SKM-1 treated with dmso at 0.1 percent for 144 hours (cell line): ENCODE measurements at regions not wholly inside any gene's neighbourhood (a gene's known extent, or its start where the extent isn't known, plus 50 kb on each side); places are given as distances from the start of the nearest gene placed in this dataset.

ENCODE experiments used
- DNase-seq: peaks from one replicate; lab custom pipeline; 2025; ENCODE audit not compliant: unreplicated experiment; lab: John Stamatoyannopoulos, UW

DNA sequence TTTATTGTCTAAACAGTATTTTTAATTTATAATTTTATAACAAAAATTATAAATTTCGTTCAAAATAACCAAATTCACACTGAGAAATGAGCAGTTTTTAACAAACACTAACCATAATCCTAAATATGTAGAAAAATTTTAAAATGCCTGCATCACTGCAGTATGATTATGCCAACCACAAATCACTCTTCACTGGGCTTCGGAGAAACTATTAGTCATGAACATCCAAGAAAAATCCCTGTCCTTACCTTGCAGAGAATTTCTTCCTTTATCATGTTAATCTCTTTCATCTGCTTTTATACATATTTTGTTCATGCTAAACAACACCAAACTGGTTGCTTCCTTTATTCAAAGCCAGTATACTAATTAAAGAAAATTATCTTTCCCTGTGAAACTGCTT is 511.0 kb upstream of the ALCAM start:
- no peak for DNase-seq

DNA sequence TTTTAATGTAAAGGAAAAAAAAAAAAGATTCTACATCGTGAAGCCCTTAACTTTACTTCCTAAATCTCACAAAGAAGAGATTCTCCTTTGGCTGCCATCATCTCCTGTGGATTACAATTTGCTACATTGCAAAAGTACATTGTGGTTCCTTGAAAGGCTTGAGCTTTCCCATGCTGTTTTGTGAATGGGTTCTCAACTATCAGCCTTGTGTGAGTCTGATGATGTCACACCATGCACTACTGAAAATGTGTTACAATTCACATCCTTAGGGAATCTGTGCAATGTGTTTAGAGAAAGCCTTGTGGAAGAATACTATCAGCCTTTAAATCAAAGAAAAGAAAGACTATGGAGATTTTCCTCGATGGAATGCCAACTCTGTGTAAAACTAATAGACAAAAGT is 510.0 kb upstream of the ALCAM start:
- DNase-seq, result no peak

DNA sequence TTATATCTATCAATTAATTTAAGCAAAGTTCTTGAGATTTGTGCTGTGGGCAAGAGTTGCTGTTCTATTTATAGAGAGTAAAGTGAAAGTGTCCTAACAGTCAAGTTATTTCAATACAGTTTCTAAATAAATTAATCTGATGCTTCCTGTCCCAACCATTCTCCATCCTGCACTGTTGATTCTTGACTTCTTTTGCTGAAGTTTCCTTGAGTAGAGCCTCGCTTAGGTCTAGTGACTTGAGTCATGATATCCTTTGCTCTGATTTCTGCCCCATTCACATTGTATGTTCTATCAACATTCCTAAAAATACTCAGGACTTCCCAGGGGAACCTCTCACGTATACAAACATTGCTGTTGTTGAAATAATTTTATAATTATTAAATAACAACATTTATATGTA is 498.4 kb upstream of the ALCAM start:
- DNase-seq, result no peak

DNA sequence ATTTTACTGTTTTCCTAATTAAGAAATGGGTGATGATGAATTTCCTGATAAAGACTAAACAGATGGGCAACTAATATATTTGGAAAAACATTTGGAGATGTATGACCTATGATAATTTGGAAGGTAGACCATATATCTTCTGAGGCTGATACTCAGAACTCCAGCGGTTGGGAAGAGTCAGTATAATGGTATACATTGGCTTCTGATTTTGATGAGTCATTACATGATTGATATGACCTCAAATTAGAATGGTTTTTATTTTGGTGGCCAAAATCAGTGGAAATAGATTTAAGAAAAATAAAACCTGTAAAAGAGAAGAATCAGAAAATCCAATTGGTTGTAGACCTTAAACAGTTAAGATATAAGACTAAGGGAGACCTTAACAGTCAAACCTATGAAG is 496.4 kb upstream of the ALCAM start:
- DNase-seq, result no peak

DNA sequence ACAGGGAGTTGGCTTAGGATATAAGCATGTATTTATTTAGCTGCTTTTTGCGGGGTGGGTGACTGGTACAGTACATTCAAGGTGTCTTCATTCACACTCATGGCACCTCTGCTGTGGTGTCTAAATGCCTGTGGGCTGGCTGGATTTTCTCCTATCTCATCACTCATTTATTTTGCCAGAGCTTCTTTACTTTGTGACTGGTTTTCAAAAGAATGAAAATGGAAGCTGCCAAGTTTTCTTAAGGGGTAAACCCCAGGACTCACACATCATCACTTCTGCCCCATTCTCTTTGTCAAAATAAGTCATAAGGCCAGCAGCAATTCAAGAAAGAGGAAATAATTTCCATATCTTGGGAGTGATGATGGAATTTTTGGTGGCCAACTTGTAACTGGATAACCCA is 493.4 kb upstream of the ALCAM start:
- DNase-seq, result no peak

DNA sequence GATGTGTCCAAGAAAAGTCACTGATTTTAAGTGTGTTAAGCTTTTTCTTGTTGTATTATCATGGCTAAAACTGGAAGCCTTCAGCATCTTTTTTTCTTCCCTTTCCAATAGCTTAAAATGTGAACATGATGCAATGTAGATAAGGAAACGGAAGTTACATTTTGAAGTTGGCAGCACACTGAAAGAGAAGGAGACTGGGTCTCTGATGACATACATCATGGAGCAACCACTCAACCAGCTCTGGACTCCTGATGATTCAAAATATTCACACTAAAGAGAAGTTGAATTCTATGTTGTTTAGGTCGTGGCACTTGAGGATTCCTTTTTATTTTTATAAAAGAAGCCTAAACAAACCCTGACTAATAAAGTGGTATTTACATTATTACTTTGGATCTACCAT is 488.3 kb upstream of the ALCAM start:
- DNase-seq, result peak; percentile 89

DNA sequence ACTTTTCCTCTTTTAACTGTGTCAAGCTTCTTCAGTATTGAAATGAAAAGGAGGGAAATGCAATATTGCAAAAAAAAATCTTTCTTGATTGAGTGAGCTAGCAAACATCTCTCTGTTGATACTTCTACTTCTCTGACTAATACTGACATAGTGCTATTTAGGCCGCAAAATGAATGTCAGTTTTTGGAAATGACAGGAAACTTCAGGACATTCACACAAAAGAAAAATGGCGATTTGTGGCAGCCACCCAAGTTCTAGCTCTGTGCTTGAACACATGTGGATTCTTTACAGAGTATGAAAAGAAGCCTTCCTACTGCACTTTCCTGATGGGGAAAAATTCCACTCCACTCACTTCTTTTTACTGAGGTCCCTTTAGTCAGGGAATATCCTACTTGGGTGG is 486.8 kb upstream of the ALCAM start:
- no peak for DNase-seq

DNA sequence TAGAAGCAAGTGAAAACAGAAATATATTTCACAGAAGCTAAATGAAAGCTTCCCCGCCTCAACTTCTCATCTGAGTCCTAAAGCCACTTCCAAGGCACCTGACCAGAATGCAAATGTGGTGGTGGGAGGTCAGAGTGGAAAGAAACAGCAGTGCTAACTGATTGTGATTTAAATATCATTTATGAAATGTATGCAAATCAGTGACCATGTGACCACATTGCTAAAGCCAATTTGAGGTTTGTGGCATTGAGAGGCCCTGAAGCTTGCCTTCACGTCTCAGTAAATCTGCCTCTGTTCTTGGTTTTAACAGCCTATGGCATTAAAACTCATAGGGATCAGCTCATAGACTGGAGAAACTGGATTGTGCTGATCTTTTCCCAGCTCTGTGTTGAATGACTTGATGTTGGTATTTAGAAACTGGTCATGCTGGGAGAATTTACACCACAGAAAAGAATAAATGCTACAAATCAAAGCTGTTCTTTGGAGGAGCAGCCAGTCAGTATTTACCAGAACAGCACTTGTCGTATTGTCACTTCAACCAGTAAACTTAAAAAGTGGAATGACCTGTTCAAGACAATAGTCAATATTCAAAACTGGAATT is 481.4 kb upstream of the ALCAM start:
- no peak for DNase-seq

DNA sequence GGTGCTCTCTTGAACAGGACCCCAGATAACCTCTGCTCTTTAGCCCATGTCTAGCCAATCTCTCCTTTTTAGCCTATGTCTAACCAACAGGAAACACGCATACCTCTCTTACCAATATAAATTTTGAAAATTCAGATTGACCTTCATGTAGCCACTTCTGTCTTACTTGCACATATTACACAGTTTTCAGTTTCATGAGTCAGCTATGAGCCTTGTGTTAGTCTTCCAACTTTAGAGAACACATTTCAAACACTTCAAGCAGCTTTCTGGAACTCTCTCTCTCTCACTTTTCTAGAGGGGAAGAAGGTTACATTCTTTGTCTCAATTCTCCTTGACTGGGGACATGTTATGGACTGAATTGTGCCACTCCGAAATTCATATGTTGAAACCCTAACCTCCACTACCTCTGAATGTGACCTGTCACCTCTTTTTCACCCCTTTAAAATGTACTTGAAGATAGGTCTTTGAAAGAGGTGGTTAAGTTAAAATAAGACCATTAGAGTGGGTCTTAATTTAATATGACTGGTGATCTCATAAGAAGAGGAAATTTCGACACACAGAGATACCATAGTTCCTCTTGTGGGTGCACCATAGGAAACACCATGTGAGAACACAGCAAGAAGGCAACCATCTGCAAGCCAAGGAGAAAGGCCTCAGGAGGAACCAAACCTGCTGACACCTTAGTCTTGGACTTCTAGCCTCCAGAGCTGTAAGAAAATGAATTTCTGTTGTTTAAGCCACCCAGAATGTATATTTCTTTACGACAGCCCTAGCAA is 480.3 kb upstream of the ALCAM start:
- DNase-seq, result peak; percentile 93

DNA sequence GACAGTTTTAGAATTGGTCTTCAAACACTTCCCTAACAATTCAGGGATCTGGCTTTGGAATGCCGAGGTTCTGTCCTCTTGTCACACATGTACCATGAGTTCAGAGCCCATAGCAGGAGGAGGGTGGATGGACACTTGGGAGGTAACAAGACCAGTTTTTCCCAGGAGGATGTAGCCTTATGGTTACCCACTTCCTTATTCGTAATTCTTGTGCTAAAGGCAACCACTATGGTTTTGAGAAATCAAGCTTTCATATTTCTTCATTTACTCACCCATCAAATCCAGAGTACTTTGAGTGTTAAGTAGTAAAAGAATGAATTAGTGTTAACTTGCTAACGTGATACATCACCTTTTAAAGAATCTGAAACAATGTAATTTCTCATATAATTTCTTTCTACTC is 479.6 kb upstream of the ALCAM start:
- DNase-seq, result peak; percentile 71

DNA sequence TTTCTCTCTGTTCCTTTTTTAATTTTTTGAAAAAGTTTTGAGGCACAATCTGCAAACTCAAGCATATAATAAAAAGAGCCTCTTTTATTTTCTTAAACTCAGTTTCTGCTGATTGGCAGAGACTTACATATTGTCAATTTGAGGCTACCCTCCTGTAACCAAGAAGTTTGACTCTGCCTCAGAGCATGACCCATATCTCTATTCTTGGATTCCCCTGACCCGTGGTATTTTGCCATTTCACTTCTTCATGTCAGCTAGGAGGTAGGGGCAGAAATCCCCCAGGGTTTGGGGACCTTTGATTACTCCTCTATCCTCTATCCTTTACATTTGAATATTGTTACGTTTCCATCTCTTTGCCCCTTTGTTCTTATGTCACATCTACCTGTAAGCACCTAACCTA is 479.1 kb upstream of the ALCAM start:
- no peak for DNase-seq

DNA sequence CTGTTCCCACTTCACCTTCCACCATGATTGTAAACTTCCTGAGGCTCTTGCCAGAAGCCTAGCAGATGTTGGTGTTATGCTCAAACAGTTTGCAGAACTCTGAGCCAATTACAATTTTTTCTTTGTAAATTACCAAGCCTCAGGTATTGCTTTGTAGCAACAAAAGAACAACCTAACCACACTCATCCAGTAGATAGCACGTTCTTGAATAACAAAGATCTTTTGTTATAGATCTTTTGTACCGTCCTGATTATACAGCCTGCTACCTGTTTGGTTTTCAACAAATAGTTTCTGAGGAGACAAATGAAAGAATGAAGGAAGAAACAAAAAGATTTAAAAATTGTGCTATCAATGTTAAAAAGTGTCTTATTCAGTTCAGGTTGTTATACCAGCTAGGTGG is 474.7 kb upstream of the ALCAM start:
- no peak for DNase-seq

DNA sequence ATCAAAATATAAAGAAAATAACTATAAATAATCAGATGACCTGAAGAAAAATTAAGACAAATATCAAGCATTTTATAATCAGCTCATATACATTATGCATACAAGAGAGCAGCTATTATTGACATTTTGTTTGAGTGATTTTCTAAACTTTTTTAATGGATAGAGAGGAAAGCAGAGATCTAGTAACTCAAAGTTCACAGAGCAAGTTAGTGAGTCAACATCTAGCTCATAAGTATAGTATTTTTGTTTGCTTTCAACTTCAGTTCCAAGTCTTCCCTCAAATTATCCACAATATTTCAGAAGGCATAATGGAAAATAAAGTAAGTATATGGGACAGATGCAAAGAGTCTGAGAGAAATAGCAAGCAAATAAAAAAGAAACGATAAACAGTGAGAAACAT is 470.1 kb upstream of the ALCAM start:
- no peak for DNase-seq

DNA sequence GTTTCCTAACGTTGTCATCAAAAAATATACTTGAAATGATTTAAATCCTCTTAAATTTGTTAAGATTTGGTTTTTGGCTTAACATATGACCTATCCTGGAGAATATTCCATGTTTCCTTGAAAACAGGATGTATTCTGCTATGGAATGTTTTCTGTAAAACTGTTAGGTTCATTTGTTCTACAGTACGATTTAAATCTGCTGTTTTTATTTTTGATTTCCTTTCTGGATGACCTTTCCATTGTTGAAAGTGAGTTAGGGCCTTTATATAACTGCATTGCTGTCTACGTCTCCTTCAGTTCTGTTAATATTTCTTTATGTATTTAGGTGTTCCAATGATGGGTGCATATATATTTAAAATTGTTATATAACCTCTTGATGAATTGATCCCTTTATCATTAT is 465.3 kb upstream of the ALCAM start:
- DNase-seq, result no peak

DNA sequence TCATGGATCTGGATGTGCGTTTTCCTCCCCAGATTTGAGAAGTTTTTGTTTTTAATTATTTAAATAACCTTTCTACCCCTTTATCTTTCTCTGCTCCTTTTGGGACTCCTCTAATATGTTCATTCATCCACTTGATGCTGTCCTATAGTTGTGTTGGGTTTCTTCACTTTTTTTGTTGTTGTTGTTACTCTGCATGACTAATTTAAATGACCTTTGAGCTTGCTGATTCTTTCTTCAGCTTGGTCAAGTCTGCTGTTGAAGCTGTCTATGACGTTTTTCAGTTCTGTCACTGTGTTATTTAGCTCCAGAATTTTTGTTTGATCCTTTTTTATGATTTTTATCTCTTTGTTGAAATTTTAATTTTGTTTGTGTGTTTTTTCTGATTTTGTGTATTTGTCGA is 463.6 kb upstream of the ALCAM start:
- no peak for DNase-seq

DNA sequence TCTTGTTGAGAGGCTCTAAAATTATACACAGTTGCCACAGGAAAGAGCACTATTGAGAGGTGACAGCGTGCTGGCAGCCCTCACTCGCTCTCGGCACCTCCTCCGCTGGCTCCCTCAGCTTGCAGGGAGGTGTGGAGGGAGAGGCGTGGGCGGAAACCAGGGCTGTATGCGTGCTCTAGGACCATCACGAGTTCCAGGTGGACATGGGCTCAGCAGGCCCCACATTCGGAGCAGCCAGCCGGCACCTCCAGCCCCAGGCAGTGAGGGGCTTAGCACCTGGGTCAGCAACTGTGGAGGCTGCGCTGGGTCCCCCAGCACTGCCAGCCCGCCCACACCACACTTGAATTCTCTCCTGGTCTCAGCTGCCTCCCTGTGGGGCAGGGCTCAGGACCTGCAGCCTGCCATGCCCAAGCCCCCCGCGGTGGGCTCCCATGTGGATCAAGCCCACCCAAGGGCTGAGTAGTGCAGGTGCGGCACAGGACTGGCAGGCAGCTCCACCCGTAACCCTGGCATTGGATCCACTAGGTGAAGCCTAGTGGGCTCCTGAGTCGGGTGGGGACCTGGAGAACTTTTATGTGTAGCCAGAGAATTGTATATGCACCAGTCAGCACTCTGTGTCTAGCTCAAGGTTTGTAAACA is 460.6 kb upstream of the ALCAM start:
- DNase-seq, result no peak

DNA sequence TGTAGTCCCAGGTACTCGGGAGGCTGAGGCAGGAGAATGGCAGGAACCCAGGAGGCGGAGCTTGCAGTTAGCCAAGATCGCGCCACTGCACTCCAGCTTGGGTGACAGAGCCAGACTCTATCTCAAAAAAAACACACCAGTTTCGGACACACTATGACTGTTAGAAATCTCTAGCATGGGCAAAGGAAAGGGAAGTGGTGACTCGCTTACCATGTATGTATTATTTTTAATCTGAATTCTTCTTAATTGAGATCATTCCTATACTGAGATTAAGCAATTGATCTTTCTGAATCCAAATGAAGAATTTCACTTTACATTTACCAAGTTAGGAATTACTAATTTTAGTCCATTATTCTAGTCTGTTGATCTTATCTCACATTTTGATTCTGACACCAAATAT is 459.2 kb upstream of the ALCAM start:
- DNase-seq, result no peak

DNA sequence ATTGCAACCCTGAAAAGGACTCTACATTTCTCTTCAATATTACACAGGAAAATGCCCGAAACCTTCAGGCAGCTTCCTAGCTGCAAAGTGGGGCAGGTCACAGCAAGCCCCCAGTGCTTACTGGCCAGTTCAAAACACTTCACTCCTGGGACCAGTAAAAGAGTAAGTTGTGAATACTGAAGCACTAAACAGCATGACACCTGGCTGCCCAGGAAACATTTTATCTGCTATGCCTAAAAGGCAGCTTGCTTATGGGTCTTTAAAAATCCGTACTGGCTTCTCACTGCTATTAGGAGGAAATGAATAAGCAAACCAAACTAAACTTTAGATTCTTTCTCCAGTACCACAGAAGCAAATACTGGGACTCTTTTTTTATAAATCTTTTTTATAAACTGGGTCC is 457.9 kb upstream of the ALCAM start:
- no peak for DNase-seq

DNA sequence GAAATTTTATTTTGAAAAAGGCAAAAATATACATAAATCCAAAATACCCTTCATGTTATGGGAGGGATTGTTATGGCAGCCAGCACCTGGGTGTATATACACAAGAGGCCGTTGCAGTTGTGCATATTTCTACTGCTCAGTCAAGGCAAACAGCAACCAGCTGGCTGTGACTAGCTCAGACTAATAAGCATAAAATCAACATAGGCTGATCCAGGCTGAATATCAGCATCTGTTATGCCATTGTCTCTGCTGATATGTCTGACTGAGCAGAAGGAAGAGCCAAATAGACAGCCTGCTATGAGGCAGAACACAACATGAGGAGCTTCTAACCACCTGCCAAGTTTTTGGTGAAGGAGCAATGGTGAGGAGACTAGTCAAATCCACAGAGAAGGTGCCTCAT is 457.5 kb upstream of the ALCAM start:
- no peak for DNase-seq

DNA sequence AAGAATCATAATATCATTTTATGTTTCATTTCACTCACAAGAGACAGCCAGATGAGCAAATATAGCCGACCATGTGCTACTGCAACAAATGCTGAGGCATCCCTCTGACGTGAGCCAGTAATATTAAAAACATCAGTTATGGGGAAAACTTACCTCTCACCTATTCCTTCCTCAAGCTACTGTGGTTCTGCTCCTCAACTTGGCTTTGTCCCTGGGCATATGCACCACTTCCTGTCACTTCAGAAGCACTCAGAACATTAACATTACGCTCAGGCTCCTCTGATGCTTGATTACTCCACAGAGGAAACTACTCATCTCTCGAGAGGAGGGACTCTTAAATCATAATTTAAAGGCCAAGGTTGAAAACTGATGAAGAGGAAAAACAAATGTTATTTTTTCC is 457.0 kb upstream of the ALCAM start:
- DNase-seq, result no peak

DNA sequence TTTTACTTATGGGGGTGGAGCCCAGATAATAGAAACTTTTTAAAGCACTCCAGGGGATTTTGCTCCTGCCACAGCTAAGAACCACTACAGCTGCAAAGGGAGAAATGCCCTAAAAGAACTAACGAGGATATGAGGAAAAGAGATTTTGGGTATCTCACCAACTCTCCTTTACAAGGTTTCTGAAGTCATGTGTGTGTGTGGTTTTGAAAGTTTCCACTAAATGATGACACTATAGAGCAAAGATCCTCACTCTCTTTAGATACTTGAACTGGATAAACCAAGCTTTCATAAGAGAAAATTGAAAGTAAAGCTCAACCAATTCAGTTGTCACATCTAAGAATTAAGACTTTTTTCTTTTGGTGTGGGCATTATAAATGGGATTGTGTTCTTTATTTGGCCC is 455.3 kb upstream of the ALCAM start:
- no peak for DNase-seq

DNA sequence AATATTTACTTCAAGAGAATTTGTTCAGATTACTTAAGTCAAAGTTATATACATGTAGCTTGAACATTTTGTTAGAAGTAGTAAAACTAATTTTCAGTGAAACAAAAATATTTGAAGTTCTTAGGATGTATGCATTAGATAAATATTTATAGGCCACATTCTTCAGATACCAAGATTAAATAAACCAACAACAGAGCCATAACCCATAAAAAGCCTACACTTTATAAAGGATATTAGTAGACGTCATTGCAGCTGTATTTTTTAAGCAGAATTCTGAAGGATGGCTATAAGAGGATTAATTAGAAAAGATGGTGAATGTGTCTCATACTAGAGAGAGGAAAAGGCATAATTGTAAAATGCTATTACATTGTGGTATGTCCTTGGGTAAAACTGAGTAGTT is 449.7 kb upstream of the ALCAM start:
- DNase-seq, result no peak

DNA sequence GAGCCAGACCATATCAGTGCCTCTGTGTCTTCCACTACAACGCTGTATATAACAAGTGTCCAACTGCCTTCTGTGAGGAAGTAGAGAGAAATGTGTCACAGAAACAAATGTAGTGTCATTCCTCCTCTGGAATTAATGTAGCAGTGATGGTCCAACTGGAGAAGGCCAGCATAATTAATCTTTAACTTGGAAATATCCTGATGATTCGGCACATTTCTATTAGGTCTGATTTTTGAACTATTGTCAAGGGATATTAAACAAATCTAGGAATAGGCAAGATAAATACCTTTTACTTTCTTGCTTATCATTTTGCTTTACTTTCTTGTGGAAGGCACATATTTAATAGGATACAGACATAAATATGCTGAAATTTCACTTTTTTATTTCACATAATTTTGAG is 446.2 kb upstream of the ALCAM start:
- DNase-seq, result no peak
